GM19395 (cell line): ENCODE measurements at regions not wholly inside any gene's neighbourhood (a gene's known extent, or its start where the extent isn't known, plus 50 kb on each side); places are given as distances from the start of the nearest gene placed in this dataset.

ENCODE experiments used
- ATAC-seq: cut with Tn5 transposase; IDR thresholded peaks from one replicate; pipeline ENCODE4 v1.9.1; 2021; ENCODE audit warnings: mild to moderate bottlenecking, moderate library complexity; ENCODE audit not compliant: unreplicated experiment

GRCh38 chr13:107361666-107362065 lies 793.7 kb upstream of the ARGLU1 start:
- ATAC-seq = no peak

- ATAC-seq = no peak
These were observed 792.1 kb upstream of the ARGLU1 start for GRCh38 chr13:107360010-107360409.

GRCh38 chr13:107358866-107359265 lies 790.9 kb upstream of the ARGLU1 start:
- no peak for ATAC-seq

GRCh38 chr13:107351305-107351704 lies 783.4 kb upstream of the ARGLU1 start:
- no peak for ATAC-seq

- ATAC-seq = no peak
These were observed 781.0 kb upstream of the ARGLU1 start for GRCh38 chr13:107348925-107349324.

- no peak for ATAC-seq
These were observed 780.5 kb upstream of the ARGLU1 start for GRCh38 chr13:107348471-107348870.

GRCh38 chr13:107347641-107348369 lies 779.9 kb upstream of the ARGLU1 start:
- ATAC-seq = no peak

- ATAC-seq = no peak
These were observed 774.8 kb upstream of the ARGLU1 start for GRCh38 chr13:107342747-107343146.

- ATAC-seq = no peak
These were observed 771.3 kb upstream of the ARGLU1 start for GRCh38 chr13:107339209-107339608.

GRCh38 chr13:107332188-107332587 lies 764.3 kb upstream of the ARGLU1 start:
- no peak for ATAC-seq

- no peak for ATAC-seq
These were observed 763.4 kb upstream of the ARGLU1 start for GRCh38 chr13:107331359-107331758.

GRCh38 chr13:107330484-107330883 lies 762.5 kb upstream of the ARGLU1 start:
- no peak for ATAC-seq

- no peak for ATAC-seq
These were observed 762.1 kb upstream of the ARGLU1 start for GRCh38 chr13:107329991-107330390.

GRCh38 chr13:107324416-107325204 lies 756.7 kb upstream of the ARGLU1 start:
- no peak for ATAC-seq

- ATAC-seq = no peak
These were observed 754.3 kb upstream of the ARGLU1 start for GRCh38 chr13:107322228-107322627.

- ATAC-seq = no peak
These were observed 737.2 kb upstream of the ARGLU1 start for GRCh38 chr13:107305178-107305577.

- no peak for ATAC-seq
These were observed 733.9 kb upstream of the ARGLU1 start for GRCh38 chr13:107301724-107302374.

- no peak for ATAC-seq
These were observed 731.8 kb upstream of the ARGLU1 start for GRCh38 chr13:107299717-107300116.

GRCh38 chr13:107296804-107297203 lies 728.9 kb upstream of the ARGLU1 start:
- ATAC-seq = no peak

- ATAC-seq = no peak
These were observed 727.6 kb upstream of the ARGLU1 start for GRCh38 chr13:107295416-107296140.

- ATAC-seq = no peak
These were observed 726.0 kb upstream of the ARGLU1 start for GRCh38 chr13:107293924-107294323.
